BE2C (cell line): ENCODE measurements at regions not wholly inside any gene's neighbourhood (a gene's known extent, or its start where the extent isn't known, plus 50 kb on each side); places are given as distances from the start of the nearest gene placed in this dataset.

Experiments
- DNase-seq: peaks from one replicate; pipeline ENCODE4 v3.0.0-alpha.2; 2020
- H3K27me3 ChIP-seq: fragments of 250-450 bp; sonication (Bioruptor Pico); 2 replicates; pipeline ENCODE4 v1.5.1; 2020; ENCODE audit warnings: mild to moderate bottlenecking
- H3K36me3 ChIP-seq: fragments of 250-450 bp; sonication (Bioruptor Pico); 2 replicates; pipeline ENCODE4 v1.5.1; 2020; ENCODE audit warnings: mild to moderate bottlenecking
- H3K4me1 ChIP-seq: fragments of 250-450 bp; sonication (Bioruptor Pico); 2 replicates; pipeline ENCODE4 v1.5.1; 2020
- H3K4me3 ChIP-seq: 2 replicates; pipeline ENCODE4 v1.5.1; 2011; ENCODE audit warnings: low read depth, low read length
- H3K9me3 ChIP-seq: fragments of 250-450 bp; sonication (Bioruptor Pico); 2 replicates; pipeline ENCODE4 v1.5.1; 2020
- TF ChIP-seq, protein P1 (sequence below): IDR thresholded peaks from 2 replicates; pipeline ENCODE4 v1.5.1; 2012; ENCODE audit warnings: mild to moderate bottlenecking, low read depth, low read length

DNA sequence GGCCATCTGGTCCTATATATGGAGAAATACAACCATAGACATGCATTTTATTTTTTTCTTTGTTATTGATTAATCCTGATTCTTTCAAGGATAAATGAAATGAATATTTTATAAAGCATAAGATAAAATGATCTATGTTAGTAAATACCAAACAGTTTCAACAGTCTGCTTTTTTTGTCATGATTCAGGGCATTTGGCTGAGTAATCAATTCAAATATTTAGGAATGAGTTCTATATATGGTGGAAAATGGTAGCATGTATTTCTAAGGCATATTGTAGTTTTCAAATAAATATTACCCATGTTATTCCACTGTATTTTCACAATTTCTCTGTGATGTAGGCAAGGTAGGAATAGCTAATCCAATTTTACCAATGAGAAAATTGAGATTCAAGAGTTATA, 287.5 kb upstream of the FKBP1C start:
- H3K4me1 ChIP-seq = no peaks in the 10 kb centered on the region

DNA sequence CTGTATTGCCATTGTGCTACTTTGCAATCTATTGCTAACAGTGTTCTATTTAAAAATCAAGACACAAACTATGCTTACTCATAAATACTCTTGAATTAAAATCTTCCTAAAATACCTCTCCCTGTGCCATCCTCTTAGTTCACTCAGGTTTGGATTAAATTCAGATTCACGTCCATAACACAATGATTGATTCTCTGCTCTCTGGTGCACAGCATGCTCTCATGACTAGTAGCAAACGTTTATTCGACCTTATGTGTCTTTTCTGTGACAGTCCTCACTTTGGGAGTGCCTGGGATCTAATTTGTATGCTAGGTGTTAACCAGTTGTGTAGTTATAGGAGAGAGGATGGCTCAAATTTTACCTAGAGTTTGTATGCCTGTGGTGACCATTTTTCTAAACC, 270.4 kb upstream of the FKBP1C start:
- Histone ChIP-seq H3K4me1 (no peaks in the 10 kb centered on the region), H3K27me3 (no peaks in the 10 kb centered on the region), H3K4me3 (no peak overlapping the region), H3K9me3 (no peaks in the 10 kb centered on the region), H3K36me3 (no peaks in the 10 kb centered on the region)
- no peak for DNase-seq
- TF ChIP-seq, protein P1, sequence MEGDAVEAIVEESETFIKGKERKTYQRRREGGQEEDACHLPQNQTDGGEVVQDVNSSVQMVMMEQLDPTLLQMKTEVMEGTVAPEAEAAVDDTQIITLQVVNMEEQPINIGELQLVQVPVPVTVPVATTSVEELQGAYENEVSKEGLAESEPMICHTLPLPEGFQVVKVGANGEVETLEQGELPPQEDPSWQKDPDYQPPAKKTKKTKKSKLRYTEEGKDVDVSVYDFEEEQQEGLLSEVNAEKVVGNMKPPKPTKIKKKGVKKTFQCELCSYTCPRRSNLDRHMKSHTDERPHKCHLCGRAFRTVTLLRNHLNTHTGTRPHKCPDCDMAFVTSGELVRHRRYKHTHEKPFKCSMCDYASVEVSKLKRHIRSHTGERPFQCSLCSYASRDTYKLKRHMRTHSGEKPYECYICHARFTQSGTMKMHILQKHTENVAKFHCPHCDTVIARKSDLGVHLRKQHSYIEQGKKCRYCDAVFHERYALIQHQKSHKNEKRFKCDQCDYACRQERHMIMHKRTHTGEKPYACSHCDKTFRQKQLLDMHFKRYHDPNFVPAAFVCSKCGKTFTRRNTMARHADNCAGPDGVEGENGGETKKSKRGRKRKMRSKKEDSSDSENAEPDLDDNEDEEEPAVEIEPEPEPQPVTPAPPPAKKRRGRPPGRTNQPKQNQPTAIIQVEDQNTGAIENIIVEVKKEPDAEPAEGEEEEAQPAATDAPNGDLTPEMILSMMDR = no peak

More for the DNA sequence above, 287.5 kb upstream of the FKBP1C start:
- no peaks in the 10 kb centered on the region for H3K36me3 ChIP-seq
- TF ChIP-seq, protein P1 = no peak
- no peaks in the 10 kb centered on the region for H3K27me3 ChIP-seq
- H3K4me3 ChIP-seq = no peak overlapping the region
- no peaks in the 10 kb centered on the region; the same call in 1 of the 2 replicates for H3K9me3 ChIP-seq
- no peak for DNase-seq

DNA sequence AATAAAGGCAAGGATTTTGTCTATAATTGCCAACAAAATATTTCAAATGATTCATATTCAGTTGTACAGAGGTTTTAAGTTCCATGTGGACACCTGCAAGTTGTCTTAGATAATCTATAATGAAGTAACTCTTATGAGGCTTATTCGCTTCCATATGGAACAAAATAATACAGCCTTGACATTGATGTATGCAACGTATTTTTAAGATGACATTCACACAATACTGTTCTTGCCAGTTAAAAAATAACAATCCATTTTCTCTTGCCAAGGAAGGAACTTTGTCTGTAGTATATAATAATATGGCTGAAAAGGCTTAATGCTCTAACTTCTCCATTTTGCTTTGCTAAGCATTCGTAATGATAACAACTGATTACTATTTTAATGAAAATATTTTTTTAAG, 269.3 kb upstream of the FKBP1C start:
- Histone ChIP-seq H3K4me1 (no peaks in the 10 kb centered on the region), H3K36me3 (no peaks in the 10 kb centered on the region), H3K4me3 (no peak overlapping the region), H3K9me3 (no peaks in the 10 kb centered on the region), H3K27me3 (no peaks in the 10 kb centered on the region)
- TF ChIP-seq, protein P1 = no peak
- no peak for DNase-seq

DNA sequence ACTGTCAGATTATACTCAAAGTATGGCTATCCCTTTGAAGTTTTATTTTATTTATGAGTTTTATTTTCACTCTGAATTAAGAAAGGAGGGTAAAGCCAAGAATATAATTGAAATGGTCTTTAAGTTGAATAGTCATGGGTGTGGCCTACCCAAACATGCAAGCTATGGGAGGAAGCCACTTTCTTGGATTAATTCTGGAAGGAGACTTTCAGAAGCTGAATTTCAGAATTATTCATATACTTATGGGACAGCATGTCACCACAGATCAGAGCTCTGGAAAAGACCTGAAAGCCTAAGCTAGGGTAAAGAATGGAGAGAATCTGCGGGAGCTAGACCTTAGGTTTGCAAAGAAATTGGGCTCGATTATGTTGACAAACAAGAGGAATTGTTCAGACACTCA, 242.4 kb upstream of the FKBP1C start:
- DNase-seq = no peak

DNA sequence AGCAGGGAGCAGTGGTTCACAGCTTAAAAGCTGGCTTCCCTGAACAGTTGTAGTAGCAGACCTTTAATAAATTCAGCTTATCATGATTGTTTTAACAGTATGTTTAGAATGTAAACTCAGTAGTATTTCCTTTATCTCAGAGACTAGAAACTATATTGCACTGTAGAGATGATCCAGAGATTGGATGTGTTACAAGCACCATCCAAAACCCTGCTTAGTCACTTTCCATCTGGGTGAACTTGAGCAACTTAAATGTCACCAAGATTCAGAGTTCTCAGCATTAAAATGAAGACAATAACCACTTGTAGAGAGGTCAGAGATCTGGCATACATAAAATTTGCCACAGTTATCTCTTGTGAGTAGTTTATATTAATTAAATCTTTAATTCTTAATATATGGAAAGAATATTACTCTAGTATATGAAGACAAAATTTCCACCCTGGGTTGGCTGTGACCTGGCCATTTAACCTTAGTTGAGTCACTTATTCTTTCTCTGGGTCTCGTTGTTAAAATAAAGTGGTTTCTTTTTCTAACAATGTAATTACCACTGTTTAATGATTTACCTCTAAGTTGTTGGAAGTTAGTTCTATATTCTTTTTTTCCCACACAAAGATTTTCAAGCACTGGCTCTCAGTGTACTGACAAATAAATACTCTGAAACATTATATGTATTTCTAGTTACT, 239.2 kb upstream of the FKBP1C start:
- no peaks in the 10 kb centered on the region for H3K4me1 ChIP-seq
- H3K9me3 ChIP-seq = no peaks in the 10 kb centered on the region; the same call in 1 of the 2 replicates
- DNase-seq = no peak
- no peaks in the 10 kb centered on the region for H3K36me3 ChIP-seq
- TF ChIP-seq, protein P1 = no peak
- H3K27me3 ChIP-seq = no peaks in the 10 kb centered on the region
- no peak overlapping the region for H3K4me3 ChIP-seq

More for the DNA sequence above, 242.4 kb upstream of the FKBP1C start:
- Histone ChIP-seq H3K4me1 (no peaks in the 10 kb centered on the region), H3K27me3 (no peaks in the 10 kb centered on the region), H3K36me3 (no peaks in the 10 kb centered on the region), H3K4me3 (no peak overlapping the region), H3K9me3 (no peaks in the 10 kb centered on the region)
- TF ChIP-seq, protein P1 = no peak

DNA sequence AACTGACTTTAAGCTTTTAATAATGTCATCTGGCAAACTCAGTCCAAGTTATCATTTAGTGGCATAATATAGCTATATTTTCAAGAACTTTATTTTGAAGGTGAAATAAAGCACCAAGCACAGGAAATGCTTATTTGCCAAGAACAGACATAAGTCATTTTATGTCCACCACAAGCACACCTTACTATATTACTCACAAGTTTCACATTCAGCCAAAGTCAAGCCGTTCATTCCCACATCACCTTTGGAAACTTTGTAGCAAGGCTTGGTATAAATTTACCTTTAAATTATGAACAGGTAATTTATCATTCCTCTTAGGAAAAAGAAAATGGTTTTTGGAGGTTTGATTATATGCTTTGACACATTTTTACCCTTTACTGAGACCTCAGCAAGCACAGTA, 236.8 kb upstream of the FKBP1C start:
- H3K9me3 ChIP-seq = no peaks in the 10 kb centered on the region; the same call in 1 of the 2 replicates
- H3K36me3 ChIP-seq = no peaks in the 10 kb centered on the region
- TF ChIP-seq, protein P1 = no peak
- no peaks in the 10 kb centered on the region for H3K4me1 ChIP-seq
- H3K27me3 ChIP-seq = no peaks in the 10 kb centered on the region
- H3K4me3 ChIP-seq = no peak overlapping the region
- no peak for DNase-seq
